ENCODE measurements at regions not wholly inside any gene's neighbourhood (a gene's known extent, or its start where the extent isn't known, plus 50 kb on each side); places are given as distances from the start of the nearest gene placed in this dataset.

- TF ChIP-seq CTCF (IDR thresholded peaks at IDR 0.05; ENCODE audit: insufficient read depth, low read length, poor library complexity, severe bottlenecking) (no peak), EZH2phosphoT487 (conservative IDR thresholded peaks at IDR 0.05; ENCODE audit: low read length) (no peak)
Measured at GRCh38 chr18:53701697-53702096, 522.8 kb downstream of the MBD2 start.

Measured in SU-DHL-6 (cell line).